Stomach (tissue), 8 donors: ENCODE measurements at regions not wholly inside any gene's neighbourhood (a gene's known extent, or its start where the extent isn't known, plus 50 kb on each side); places are given as distances from the start of the nearest gene placed in this dataset.

Source experiments
- DNase-seq, 2 donors: peaks; one replicate each; pipeline versions ENCODE4 v3.0.0 to v3.0.0-alpha.2; 2013 to 2019
- H3K27ac ChIP-seq, 5 donors: fragments of 200-600 bp in 4 of 5; sonication (generic) in 4 of 5; one replicate each; pipeline ENCODE4 v1.5.1; 2013 to 2019; ENCODE audit warnings: mild to moderate bottlenecking in 1 of 5, moderate library complexity in 1 of 5
- H3K27me3 ChIP-seq, 3 donors: fragments of 200-600 bp; sonication (generic); one replicate each; pipeline ENCODE4 v1.5.1; 2017 to 2019; ENCODE audit warnings: mixed run types in 1 of 3
- H3K36me3 ChIP-seq, 4 donors: fragments of 200-600 bp; sonication (generic); 1 replicate in 3 of 4; 2 replicates in 1 of 4; pipeline ENCODE4 v1.5.1; 2016 to 2019
- H3K4me1 ChIP-seq, 4 donors: fragments of 200-600 bp; sonication (generic); one replicate each; pipeline ENCODE4 v1.5.1; 2016 to 2019
- H3K4me3 ChIP-seq, 4 donors: fragments of 200-600 bp; sonication (generic) in 3 of 4; one replicate each; pipeline ENCODE4 v1.5.1; 2016 to 2019; ENCODE audit warnings: mild to moderate bottlenecking in 1 of 4
- H3K9me3 ChIP-seq, 4 donors: fragments of 200-600 bp; sonication (generic); one replicate each; pipeline ENCODE4 v1.5.1; 2016 to 2019
- EP300 ChIP-seq: sonication (generic); formaldehyde crosslinking; IDR thresholded peaks from one replicate; pipeline ENCODE4 v1.6.1; 2017; ENCODE audit warnings: antibody characterized with exemption
- POLR2A ChIP-seq, 4 donors: fragments of 450-650 bp; IDR thresholded peaks; one replicate each; pipeline ENCODE4 v1.6.1; 2016; ENCODE audit warnings: antibody characterized with exemption in 4 of 4, control low read depth in 2 of 4, mild to moderate bottlenecking in 1 of 4, moderate library complexity in 1 of 4
- POLR2AphosphoS5 ChIP-seq, 3 donors: sonication (generic); formaldehyde crosslinking; IDR thresholded peaks; one replicate each; pipeline ENCODE4 v1.6.1; 2016; ENCODE audit warnings: antibody characterized with exemption in 3 of 3
- WGBS, 5 donors: extraction: QIAGEN DNeasy Blood & Tissue Kit in 3 of 5; methylation state at CpG; one replicate each; pipeline versions ENCODE4 v1.1.5 to v1.1.7; 2013 to 2018; 5-methylcytosine and 5-hydroxymethylcytosine counted together
- intact Hi-C: fragments of 100-400 bp; cut with DNase I; formaldehyde crosslinking; loops from one replicate; pipeline ENCODE4 v1.15.1; 2023; ENCODE audit warnings: low total_unique reads
- TF ChIP-seq, protein P1 (sequence below), 7 experiments: fragments of 450-650 bp in 4 of 7; fragments of 200-600 bp in 3 of 7; sonication (generic) in 3 of 7; IDR thresholded peaks; one replicate each; pipeline ENCODE4 v1.5.1; 2016 to 2019; ENCODE audit warnings: antibody characterized with exemption in 7 of 7, control low read depth in 2 of 7, mild to moderate bottlenecking in 1 of 7
- donor health status: healthy with polysubstance abuse.
- donor health status: Bipolar disorder and iron deficiency.
- donor health status: healthy.

DNA sequence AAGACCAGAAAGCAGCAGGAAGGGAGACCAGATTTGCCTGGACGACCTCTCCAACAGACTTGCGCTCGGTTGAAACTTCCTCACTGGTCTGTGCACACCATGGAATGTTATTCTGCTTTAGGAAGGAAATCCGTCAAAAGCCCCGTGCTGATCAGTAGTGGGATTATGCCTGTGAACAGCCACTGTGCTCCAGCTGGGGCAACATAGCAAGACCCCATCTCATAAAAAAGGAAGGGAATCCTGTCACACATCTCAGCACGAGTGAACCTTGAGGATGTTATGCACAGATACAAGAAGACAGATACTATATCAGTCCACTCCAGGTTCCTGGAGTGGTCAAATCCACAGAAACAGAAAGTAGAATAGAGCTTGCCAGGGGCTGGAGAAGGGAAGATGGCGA, 86.9 kb upstream of the FOXC1 start:
- H3K9me3 ChIP-seq = peaks cover 0 to 13% (median 0%) of the 10 kb centered on the region in 4 donors
- TF ChIP-seq POLR2AphosphoS5 (IDR thresholded peaks at IDR 0.05) (no peak), EP300 (no peak), POLR2A (IDR thresholded peaks at IDR 0.05) (no peak)
- H3K36me3 ChIP-seq = no peaks in the 10 kb centered on the region
- peaks cover 9 to 22% (median 17%) of the 10 kb centered on the region in 4 donors for H3K4me1 ChIP-seq
- H3K27me3 ChIP-seq = peaks cover 0 to 36% (median 25%) of the 10 kb centered on the region in 3 donors
- 57 to 74% (median 69%) methylated on average over 6 to 7 of the region's 7 CpGs for WGBS, 5 donors
- no peak for DNase-seq
- intact Hi-C loops = no loop called here
- H3K27ac ChIP-seq = no peak overlapping the region
- no peak overlapping the region for H3K4me3 ChIP-seq

DNA sequence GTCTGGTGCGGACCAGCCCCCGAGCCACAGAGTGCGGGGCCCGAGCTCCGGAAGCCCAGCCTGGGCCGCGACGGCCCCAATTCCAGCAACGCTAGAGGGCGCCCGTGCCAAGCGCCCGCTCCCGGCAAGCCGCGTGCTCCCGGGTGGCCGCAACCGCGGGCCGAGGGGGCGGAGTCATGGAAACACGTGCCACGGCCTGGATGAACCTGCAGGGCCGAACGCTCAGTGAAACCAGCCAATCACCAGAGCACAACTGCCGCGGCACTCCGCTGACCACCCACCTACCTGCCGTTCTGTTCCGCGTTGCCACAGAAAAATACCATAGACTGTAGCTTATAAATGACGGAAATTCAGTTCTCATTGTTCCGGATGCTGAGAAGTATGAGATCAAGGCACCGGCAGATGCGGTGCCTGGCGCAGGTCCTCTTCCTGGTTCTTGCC, 85.7 kb upstream of the FOXC1 start:
- Histone ChIP-seq H3K36me3 (no peaks in the 10 kb centered on the region), H3K4me3 (peak overlapping the region in 2 of 4 donors; percentile 10 to 22), H3K4me1 (peaks cover 9 to 22% (median 17%) of the 10 kb centered on the region in 4 donors), H3K27ac (no peak overlapping the region), H3K27me3 (peaks cover 0 to 36% (median 25%) of the 10 kb centered on the region in 3 donors), H3K9me3 (peaks cover 0 to 12% (median 0%) of the 10 kb centered on the region in 4 donors)
- DNase-seq = peak; percentile 29 to 88
- intact Hi-C loops = no loop called here
- TF ChIP-seq POLR2A (IDR thresholded peaks at IDR 0.05) = no peak
- TF ChIP-seq, protein P1, sequence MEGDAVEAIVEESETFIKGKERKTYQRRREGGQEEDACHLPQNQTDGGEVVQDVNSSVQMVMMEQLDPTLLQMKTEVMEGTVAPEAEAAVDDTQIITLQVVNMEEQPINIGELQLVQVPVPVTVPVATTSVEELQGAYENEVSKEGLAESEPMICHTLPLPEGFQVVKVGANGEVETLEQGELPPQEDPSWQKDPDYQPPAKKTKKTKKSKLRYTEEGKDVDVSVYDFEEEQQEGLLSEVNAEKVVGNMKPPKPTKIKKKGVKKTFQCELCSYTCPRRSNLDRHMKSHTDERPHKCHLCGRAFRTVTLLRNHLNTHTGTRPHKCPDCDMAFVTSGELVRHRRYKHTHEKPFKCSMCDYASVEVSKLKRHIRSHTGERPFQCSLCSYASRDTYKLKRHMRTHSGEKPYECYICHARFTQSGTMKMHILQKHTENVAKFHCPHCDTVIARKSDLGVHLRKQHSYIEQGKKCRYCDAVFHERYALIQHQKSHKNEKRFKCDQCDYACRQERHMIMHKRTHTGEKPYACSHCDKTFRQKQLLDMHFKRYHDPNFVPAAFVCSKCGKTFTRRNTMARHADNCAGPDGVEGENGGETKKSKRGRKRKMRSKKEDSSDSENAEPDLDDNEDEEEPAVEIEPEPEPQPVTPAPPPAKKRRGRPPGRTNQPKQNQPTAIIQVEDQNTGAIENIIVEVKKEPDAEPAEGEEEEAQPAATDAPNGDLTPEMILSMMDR (IDR thresholded peaks at IDR 0.05) = peak in 4 of 7 experiments; percentile 7 to 62 (median 16)
- TF ChIP-seq EP300 = no peak
- no peak for TF ChIP-seq POLR2AphosphoS5 (IDR thresholded peaks at IDR 0.05)
- 15 to 47% (median 20%) methylated on average over 9 to 37 of the region's 37 CpGs for WGBS, 5 donors

DNA sequence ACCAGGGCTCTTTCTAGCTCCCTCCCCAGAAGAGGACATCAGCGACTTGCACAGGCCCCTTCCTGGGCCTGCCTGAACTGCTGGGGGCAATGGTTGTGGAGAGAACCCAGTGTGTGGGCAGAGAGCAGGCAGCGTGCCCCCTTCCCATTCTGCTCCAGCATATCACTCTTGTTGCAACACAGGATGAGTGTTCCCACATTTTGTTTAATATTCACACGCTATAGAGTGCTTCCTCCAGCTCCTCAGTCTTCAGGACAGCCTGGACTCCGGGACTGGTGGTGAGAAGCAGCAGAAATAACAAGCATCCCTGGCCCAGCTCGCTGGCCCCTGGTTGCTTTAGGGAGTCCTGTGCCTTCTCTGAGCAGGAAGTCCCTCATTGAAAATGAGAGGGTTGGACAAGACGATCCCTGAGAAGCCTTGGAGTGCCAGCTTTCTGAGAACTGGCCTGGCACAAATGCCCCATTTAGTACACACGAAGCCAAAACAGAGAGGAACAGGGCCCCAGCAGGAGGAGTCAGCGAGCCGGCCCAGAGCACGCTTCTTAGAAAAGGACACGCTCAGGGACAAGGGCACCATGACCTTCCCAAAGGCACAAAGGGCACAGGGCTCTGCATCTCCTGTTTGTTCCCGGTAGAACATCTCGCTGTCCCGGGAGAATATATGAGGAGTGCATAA, 84.2 kb upstream of the FOXC1 start:
- Histone ChIP-seq H3K27me3 (peaks cover 0 to 36% (median 25%) of the 10 kb centered on the region in 3 donors), H3K4me3 (no peak overlapping the region), H3K9me3 (peaks cover 0 to 7% (median 0%) of the 10 kb centered on the region in 4 donors), H3K36me3 (no peaks in the 10 kb centered on the region), H3K27ac (no peak overlapping the region), H3K4me1 (peaks cover 9 to 22% (median 17%) of the 10 kb centered on the region in 4 donors)
- no peak for DNase-seq
- no peak for TF ChIP-seq POLR2A (IDR thresholded peaks at IDR 0.05)
- 83 to 96% (median 89%) methylated on average over 12 to 14 of the region's 14 CpGs for WGBS, 5 donors
- intact Hi-C loops = no loop called here

DNA sequence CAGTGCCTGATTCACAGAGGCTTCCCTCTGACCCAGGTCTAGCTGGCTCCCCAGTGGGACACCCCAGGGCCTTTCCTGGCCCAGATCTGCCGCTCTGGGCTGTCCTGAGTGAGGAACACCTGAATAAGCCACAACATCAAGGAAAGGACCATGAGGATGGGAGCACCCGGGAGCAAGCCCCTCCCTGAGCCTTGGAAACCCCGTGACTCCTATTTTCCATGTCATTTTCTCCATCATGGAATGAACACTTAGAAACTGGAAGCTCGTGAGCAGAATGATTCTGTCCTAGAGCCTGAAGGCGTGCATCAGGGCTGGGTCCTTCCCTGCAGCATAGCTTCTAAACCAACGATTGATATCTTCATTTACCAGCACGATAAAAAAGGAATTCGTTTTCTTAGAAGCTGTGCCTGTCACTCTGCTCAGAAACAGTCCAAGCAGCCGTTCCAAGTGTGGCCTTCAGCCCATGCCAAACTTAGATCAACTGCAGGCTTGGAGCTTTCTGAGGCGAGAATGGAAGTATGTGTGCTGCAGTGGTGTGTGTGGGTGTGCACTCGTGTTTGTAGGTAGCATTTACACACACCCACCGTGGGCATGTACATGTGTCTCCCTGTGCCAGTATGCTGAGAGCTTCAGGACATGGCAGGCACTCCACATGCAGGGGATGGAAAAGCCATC, 83.2 kb upstream of the FOXC1 start:
- intact Hi-C loops = no loop called here
- Histone ChIP-seq H3K9me3 (peaks cover 0 to 7% (median 0%) of the 10 kb centered on the region in 4 donors), H3K27me3 (peaks cover 0 to 33% (median 25%) of the 10 kb centered on the region in 3 donors), H3K27ac (peak overlapping the region in 1 of 5 donors; percentile 13), H3K36me3 (no peaks in the 10 kb centered on the region), H3K4me1 (peaks cover 9 to 22% (median 17%) of the 10 kb centered on the region in 4 donors), H3K4me3 (no peak overlapping the region)
- WGBS, 5 donors = 37 to 58% (median 52%) methylated on average over 12 of the region's 12 CpGs
- DNase-seq = peak in 1 of 2 donors; percentile 40
- no peak for TF ChIP-seq EP300
- no peak for TF ChIP-seq POLR2A (IDR thresholded peaks at IDR 0.05)
- TF ChIP-seq, protein P1 (IDR thresholded peaks at IDR 0.05) = no peak
- no peak for TF ChIP-seq POLR2AphosphoS5 (IDR thresholded peaks at IDR 0.05)

DNA sequence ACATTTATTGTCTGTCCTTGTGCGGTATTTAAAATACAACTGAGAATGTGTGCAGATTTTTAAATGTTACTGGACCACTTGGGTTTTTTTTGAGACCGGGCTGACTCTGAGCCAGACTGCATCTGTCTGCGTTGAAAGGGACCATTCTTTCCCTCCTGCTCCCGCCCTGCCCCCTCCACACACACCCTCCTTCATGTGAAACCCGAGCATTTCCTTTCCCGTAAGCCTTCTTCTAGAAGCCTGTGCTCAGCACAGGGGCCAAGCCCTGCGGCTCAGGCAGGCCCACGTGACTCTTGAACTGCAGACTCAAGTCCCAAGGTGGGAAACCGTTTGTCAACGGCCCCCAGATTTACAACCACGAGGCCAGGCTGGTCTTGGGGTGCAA, 82.7 kb upstream of the FOXC1 start:
- DNase-seq = peak in 1 of 2 donors; percentile 85
- peaks cover 9 to 22% (median 17%) of the 10 kb centered on the region in 4 donors for H3K4me1 ChIP-seq
- H3K27me3 ChIP-seq = peaks cover 0 to 28% (median 24%) of the 10 kb centered on the region in 3 donors
- H3K36me3 ChIP-seq = no peaks in the 10 kb centered on the region
- H3K9me3 ChIP-seq = peaks cover 0 to 7% (median 0%) of the 10 kb centered on the region in 4 donors
- TF ChIP-seq POLR2A (IDR thresholded peaks at IDR 0.05) (no peak), EP300 (no peak), POLR2AphosphoS5 (IDR thresholded peaks at IDR 0.05) (no peak)
- TF ChIP-seq, protein P1 (IDR thresholded peaks at IDR 0.05) = no peak
- WGBS, 5 donors = 10 to 12% (median 11%) methylated on average over 11 of the region's 11 CpGs
- intact Hi-C loops = no loop called here
- no peak overlapping the region for H3K4me3 ChIP-seq
- H3K27ac ChIP-seq = peak overlapping the region in 1 of 5 donors; percentile 13
